GM18505 (cell line): ENCODE measurements at regions not wholly inside any gene's neighbourhood (a gene's known extent, or its start where the extent isn't known, plus 50 kb on each side); places are given as distances from the start of the nearest gene placed in this dataset.

Experiments
- ATAC-seq: cut with Tn5 transposase; IDR thresholded peaks from one replicate; pipeline ENCODE4 v1.9.1; 2021; ENCODE audit not compliant: unreplicated experiment
- POLR2A ChIP-seq: IDR thresholded peaks from 4 replicates; pipeline ENCODE4 v1.6.1; 2011; ENCODE audit warnings: borderline replicate concordance; ENCODE audit not compliant: insufficient read depth, insufficient read length; ENCODE audit errors: extremely low read depth

DNA sequence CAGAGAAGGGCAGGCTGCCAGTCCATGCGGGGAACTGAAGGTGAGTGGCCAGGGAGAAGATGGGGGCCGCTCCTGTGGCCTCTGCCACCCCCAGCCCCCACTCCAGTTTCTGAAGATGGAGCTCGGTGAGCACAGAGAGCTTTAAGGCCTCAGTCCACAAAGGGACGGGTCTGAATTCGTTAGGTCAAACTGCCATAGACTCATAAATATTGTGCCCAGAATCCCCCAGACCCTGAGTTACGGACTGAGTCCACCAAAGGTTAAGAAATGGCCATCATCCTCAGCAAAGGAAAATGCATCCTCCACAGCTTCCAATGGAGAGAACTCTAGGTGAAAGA is 344.2 kb downstream of the BUD13 start:
- ATAC-seq, result no peak
- TF ChIP-seq POLR2A, result no peak

DNA sequence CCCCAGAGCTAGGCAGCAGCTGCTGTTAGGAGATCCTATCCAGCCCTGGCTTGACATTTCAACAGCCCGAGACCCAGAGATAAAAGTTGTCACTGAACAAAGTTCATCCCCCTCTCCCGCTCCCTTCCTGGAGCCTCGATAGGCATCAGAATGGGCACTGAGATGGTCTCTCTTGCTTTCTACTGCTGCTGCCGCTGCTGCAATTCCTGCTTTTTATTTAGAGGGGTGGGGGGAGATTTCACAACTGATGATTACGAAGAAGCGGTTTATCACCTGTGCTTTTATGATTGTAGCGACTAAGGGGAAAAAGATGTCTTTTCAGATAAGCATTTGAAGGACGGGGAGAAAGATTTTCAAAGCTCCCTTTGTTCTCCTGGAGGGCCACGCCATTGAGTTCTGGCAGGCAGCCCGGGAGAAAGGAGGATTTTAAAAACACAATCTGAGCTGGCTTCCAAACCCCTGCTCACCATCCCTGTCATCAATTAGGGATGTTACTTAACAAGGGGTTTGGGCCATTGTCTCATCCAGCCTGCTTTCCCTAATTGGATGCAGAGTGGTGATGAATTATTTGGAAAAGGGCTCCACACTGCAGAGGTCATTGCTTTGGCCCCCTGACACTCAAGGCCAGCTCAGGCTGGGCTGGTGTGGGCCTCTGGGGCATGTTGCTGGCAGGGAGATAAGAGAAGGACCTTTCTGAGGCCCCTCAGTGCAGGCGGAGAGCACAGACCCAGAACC is 344.7 kb downstream of the BUD13 start:
- TF ChIP-seq POLR2A, result no peak
- no peak for ATAC-seq

DNA sequence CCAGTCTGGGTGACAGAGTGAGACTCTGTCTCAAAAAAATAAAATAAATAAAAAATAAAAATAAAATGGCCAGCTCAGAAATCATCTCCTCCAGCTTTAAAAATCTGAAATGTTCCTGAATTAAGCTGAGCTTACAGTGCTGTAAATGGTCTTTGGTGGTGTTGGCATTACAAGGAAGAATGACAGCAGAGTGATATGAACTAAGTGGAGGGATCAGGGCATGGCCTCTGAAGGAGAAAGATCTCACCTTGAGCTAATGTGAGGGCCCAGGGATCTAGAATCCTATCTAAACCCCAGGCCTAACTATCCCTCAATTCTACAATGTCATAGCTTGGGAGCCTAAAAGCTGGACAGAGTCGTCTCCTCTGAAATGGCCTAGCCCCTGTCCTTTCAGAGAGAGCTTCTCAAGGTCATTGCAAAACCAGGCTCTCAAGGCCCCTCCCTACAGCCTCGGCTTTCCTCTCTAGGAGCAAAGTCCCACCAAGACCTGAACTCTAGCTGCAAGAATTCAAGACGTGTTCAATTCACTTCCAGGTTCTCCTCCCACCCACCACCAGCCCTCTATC is 345.4 kb downstream of the BUD13 start:
- TF ChIP-seq POLR2A, result no peak
- ATAC-seq, result no peak

DNA sequence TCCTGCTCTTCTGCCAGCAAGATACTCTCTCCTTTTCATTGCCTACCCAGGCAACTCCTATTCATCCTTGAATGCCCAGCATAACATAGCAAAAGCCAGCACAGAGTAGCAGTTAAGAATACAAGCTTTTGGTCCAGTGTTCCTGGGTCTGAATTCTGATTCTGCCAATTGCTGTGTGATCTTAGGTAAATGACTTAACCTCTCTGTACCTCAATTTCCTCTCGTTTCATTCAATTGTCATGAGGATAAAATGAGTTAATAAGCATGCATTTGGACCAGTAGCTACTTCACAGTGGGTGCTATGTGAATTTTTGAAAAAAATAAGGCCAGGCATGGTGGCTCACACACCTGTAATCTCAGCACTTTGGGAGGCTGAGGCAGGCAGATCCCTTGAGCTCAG is 346.0 kb downstream of the BUD13 start:
- no peak for TF ChIP-seq POLR2A

DNA sequence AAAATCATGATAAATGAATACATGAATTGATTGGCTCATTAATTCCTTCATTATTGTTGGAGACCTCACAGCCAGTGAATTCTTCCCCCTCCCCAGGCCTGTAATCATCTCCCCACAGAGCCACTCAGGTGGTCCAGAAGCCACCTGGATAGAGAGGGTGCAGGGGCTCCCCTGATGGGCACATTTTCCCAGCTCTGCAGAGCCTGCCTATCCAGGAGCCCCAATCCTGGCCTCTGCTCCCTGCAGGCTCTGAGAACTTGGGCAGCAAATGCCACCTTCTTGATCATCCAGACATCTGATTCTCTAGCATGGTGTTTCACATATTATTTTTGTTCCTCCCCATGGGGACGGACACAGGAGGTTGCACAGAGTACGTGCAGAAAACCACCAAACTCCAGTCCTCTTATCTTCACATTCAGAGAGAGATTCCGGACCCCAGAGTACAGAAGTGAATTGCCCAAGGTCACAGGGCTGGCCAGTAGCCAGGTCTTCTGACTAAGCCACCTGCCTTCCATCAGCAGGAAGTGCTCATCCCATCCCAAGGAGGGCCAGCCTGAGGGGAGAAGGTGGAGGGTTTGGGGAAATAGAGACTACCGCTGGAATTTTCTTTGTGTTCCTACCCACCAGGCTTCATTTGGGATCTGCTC is 348.0 kb downstream of the BUD13 start:
- ATAC-seq, result no peak
- no peak for TF ChIP-seq POLR2A

More for the DNA sequence above, 346.0 kb downstream of the BUD13 start:
- no peak for ATAC-seq

DNA sequence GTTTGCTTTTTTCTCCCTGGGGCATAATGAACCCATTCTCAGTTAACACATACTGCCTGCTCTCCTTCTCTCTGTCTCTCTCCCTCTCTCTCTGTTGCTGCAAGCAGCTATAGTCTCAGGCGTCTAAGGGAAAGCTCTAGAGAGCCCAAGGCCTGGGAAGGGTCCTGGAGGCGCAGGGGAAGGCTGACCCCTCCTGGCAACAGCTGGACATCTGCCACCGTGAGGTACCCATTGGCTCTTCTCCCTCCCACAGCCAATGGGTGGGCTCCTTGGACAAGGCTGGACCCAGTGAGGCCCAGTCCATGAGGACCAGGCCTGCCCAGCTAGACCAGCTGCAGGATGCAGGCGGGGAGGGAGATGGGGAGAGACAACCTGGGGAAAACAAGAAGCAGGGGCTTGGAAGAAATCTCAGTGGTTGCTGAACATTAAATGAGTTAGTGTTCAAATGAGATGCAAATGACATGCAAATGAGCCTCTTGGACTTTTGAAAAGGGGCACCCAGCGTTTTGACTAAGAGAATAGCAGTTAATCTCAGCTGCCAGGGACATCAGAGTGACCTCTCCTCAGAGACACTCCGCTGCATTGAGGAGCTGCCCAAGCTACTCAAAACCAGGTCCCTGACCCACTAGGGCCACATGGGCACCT is 349.7 kb downstream of the BUD13 start:
- TF ChIP-seq POLR2A, result no peak

DNA sequence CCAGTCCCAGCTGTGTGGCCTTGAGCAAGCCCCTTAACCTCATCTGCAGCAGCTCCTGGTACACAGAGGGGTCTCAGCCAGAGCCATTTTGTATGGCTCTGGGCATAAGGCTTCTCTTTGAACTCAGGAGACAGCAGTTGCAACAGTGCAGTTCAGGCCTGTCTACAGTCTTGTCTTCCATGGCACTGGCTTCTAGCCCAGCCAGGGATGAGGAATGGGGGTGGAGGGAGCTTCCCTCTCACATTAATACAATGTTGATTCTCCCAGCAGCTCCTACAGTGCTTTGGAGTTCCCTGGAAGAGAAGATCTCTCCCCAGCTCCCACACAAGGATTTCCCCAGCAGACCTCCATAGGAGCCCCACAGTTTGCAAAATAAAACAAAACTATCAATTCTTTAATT is 350.2 kb downstream of the BUD13 start:
- ATAC-seq, result no peak
- no peak for TF ChIP-seq POLR2A

More for the DNA sequence above, 349.7 kb downstream of the BUD13 start:
- no peak for ATAC-seq

DNA sequence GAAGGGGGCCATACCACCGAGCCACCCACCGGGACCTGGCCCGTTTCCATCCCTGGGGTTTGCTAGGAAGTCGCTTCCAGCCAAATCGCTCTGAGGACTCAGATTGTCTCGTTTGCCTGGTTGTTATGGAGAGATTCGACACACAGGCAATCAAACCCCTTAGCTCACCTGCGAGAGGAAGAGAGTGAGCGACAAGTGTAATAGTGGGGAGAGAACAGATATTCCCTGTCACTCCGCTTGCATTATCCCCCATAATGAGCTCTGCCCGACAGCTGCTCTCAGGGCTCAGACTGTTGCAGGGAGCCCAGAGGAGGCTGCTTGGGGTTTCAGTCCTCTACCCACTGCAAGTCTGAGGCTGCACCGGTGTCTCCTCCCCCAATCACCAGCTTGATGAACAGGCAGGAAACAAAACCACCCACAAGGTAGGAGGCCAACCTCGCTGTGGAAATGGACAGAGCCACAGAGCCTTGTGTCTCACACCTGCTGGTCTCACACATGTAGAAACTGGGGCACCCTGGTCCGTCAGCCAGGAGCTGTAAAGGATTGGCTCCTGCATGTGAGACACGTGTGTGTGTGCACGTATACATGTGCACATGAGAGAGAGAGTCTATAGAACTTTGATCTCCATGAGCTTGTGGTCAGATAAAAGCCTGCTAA is 351.1 kb downstream of the BUD13 start:
- TF ChIP-seq POLR2A, result no peak
- ATAC-seq, result no peak

DNA sequence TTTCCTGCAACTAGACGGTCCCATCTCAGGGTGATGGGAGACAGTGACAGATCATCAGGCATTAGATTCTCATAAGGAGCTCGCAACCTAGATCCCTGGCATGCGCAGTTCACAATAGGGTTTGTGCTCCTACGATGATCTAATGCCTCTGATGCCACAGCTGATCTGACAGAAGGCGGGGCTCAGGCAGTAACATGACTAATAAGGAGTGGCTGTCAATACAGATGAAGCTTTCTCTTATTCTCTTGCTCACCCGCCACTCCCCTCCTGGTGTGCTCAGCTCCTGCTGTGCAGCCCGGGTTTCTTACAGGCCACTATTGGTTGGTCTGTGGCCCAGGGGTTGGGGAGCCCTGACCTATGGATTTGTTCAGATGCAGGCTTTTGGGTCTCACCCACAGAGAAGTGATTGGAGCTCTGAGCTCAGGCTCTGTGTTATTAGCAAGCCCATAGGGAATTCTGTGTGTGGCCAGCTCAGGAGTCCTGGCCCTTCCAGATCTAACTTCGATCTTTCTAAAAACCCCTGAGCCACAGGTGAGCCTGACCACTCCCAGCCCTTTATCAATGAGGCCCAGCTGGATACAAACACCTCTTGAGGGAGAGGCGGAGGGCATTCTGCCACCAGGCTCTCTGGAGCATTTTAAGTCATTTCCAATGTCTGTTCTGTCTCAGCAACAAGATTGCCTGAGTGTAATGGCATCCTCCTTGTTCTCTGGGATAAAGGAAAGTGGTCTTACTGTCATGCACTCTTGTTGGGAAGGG is 351.8 kb downstream of the BUD13 start:
- ATAC-seq, result no peak
- no peak for TF ChIP-seq POLR2A

DNA sequence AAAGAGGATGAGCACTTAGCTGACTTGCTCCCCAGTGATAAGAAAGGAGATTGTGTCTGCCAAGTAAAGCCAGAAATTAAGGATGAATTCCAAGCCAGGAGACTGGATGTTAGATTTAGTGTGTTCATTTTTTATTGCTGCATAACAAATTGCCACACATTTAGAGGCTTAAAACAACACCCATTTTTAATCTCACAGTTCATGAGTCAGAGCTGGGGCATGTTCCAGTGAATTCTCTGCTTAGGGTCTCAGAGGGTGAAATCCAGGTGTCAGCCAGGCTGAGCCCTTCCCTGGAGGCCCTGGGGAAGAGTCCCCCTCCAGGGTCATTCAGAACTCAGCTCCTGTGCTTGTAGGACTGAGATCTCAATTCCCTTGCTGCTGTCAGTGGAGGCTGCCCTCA is 352.8 kb downstream of the BUD13 start:
- ATAC-seq, result no peak
- no peak for TF ChIP-seq POLR2A

DNA sequence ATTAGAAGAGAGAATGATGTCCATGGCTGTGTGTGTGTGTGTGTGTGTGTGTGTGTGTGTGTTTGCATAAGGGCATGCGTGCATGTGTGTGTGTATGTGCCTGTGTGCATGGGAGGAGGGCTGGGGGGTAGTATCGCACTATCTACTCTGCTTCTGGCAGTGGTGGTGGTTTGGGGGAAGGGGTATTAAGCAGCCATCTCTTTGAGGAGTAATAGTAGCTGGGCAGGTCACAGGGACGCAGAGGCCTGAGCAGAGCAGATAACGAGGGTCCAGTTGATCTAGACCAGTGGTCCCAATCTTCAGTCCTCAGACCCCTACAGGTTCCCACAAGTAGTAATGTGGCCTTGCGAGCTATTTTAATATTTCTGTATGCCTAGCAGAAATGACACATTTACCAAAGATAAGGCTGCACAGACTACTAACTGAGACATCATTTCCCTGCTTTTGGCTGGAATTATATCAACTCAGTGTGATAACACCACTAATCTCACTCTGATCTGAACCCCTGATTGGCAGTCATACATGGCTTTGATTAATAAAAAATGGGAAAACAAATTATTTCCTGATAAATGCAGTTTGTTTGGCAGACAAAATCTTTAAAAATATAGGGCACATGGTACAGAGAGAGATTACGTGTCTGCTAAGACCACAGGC is 354.3 kb downstream of the BUD13 start:
- TF ChIP-seq POLR2A, result no peak
- no peak for ATAC-seq

DNA sequence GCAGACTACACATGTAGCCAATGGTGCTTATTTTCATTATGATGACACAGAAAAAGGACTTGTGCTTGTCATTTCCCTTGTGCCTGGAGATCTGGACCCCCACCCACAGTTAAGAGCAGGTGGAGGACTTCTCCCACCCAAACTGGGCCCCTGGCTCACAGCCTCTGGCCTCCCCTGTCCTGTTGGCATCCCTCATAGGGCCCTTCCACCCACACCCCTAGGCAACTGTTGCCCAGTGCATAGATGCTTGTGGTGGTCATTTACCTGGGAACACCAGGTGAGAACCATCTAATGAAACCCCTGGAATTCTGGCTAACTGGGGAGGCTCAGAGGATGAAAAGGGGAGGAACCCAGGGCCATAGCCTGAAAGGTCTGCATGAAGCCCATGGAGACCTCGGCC is 355.9 kb downstream of the BUD13 start:
- no peak for TF ChIP-seq POLR2A
- no peak for ATAC-seq
